ENCODE measurements at regions not wholly inside any gene's neighbourhood (a gene's known extent, or its start where the extent isn't known, plus 50 kb on each side); places are given as distances from the start of the nearest gene placed in this dataset.

DNA sequence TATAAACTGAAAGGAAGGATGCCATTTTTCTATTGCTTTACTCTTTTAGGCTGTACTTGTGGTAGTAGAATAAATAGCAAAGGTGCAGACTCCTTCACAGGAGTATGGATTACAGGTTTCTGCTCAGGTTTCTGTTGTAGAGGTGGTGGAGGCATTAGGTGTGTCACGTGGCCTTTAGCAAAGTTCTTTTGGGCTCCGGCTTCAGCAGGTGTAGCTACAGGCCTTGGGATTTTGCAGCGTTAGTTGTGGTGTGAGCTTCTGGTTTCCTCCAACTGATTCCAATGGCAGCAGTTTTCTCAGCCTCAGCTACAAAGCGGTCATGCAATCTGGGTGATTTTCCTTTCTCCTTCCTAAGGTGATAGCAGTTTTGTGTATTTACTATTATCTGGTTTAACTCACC is 255.8 kb upstream of the GK2 start:
- no peak overlapping the region for H2AFZ ChIP-seq (ENCODE audit: low read depth, low read length)
- DNase-seq (ENCODE audit: low read depth) (no peak), FAIRE-seq (no peak)
- Mint-ChIP-seq H3K9me3 (ENCODE audit: unreplicated experiment) (peaks cover 11% of the 10 kb centered on the region), H3K27ac (ENCODE audit: unreplicated experiment) (no peak overlapping the region), H3K4me1 (ENCODE audit: low read depth, unreplicated experiment) (no peaks in the 10 kb centered on the region), H3K4me3 (ENCODE audit: unreplicated experiment) (no peak overlapping the region), H3K27me3 (ENCODE audit: low read depth, unreplicated experiment) (no peaks in the 10 kb centered on the region), H3K36me3 (ENCODE audit: low read depth, unreplicated experiment) (peaks cover 2% of the 10 kb centered on the region)
- H3K4me3 ChIP-seq (ENCODE audit: insufficient read depth, low read depth, low read length), result no peak overlapping the region
- no peak overlapping the region for H3K9ac ChIP-seq (ENCODE audit: low read length)
- no peaks in the 10 kb centered on the region for H3K36me3 ChIP-seq (ENCODE audit: insufficient read depth, low read length)
- H3K79me2 ChIP-seq (ENCODE audit: insufficient read depth, low read length), result no peaks in the 10 kb centered on the region
- H3K4me2 ChIP-seq (ENCODE audit: low read length), result no peak overlapping the region
- H3K4me1 ChIP-seq (ENCODE audit: insufficient read depth, low read length), result no peaks in the 10 kb centered on the region
- no peak overlapping the region for H3K27ac ChIP-seq (ENCODE audit: low read depth, low read length)
- H3K9me3 ChIP-seq (ENCODE audit: insufficient read depth, low read depth, low read length), result no peaks in the 10 kb centered on the region
- TF ChIP-seq EZH2 (IDR thresholded peaks at IDR 0.05; ENCODE audit: insufficient read depth, low read length), result no peak
- TF ChIP-seq, protein P1, sequence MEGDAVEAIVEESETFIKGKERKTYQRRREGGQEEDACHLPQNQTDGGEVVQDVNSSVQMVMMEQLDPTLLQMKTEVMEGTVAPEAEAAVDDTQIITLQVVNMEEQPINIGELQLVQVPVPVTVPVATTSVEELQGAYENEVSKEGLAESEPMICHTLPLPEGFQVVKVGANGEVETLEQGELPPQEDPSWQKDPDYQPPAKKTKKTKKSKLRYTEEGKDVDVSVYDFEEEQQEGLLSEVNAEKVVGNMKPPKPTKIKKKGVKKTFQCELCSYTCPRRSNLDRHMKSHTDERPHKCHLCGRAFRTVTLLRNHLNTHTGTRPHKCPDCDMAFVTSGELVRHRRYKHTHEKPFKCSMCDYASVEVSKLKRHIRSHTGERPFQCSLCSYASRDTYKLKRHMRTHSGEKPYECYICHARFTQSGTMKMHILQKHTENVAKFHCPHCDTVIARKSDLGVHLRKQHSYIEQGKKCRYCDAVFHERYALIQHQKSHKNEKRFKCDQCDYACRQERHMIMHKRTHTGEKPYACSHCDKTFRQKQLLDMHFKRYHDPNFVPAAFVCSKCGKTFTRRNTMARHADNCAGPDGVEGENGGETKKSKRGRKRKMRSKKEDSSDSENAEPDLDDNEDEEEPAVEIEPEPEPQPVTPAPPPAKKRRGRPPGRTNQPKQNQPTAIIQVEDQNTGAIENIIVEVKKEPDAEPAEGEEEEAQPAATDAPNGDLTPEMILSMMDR (IDR thresholded peaks at IDR 0.05; ENCODE audit: insufficient read depth, low read depth, low read length), result no peak
- no peaks in the 10 kb centered on the region for H4K20me1 ChIP-seq (ENCODE audit: insufficient read depth, low read length)
- H3K27me3 ChIP-seq (ENCODE audit: insufficient read depth, low read length), result no peaks in the 10 kb centered on the region

DNA sequence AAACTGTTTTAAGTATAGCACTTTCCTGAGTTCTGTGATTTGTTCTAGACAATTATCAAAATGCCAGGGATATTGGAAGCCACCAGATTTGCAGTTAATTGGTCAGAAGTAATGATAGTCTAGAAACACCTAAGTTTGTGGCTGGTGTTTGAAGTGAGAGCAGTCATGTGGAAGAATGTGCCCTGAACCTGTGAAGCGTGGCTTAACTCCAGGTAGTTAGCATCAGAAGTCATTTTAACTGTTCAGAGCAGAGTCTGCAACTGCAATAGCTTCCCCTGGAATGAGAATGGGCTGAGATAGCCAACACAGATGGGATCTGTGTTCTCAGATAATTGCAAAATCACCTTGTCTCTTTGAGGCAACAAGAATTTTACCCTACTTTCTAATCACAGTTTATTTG is 255.1 kb upstream of the GK2 start:
- H3K27me3 Mint-ChIP-seq (ENCODE audit: low read depth, unreplicated experiment), result no peaks in the 10 kb centered on the region
- no peak overlapping the region for H3K27ac Mint-ChIP-seq (ENCODE audit: unreplicated experiment)
- FAIRE-seq (no peak), DNase-seq (ENCODE audit: low read depth) (no peak)
- Histone ChIP-seq H3K79me2 (ENCODE audit: insufficient read depth, low read length) (no peaks in the 10 kb centered on the region), H3K9ac (ENCODE audit: low read length) (no peak overlapping the region), H3K4me2 (ENCODE audit: low read length) (no peak overlapping the region), H3K4me1 (ENCODE audit: insufficient read depth, low read length) (no peaks in the 10 kb centered on the region), H3K4me3 (ENCODE audit: insufficient read depth, low read depth, low read length) (no peak overlapping the region), H2AFZ (ENCODE audit: low read depth, low read length) (no peak overlapping the region), H3K9me3 (ENCODE audit: insufficient read depth, low read depth, low read length) (no peaks in the 10 kb centered on the region), H3K36me3 (ENCODE audit: insufficient read depth, low read length) (no peaks in the 10 kb centered on the region), H3K27me3 (ENCODE audit: insufficient read depth, low read length) (no peaks in the 10 kb centered on the region), H4K20me1 (ENCODE audit: insufficient read depth, low read length) (no peaks in the 10 kb centered on the region), H3K27ac (ENCODE audit: low read depth, low read length) (no peak overlapping the region)
- no peaks in the 10 kb centered on the region for H3K4me1 Mint-ChIP-seq (ENCODE audit: low read depth, unreplicated experiment)
- H3K9me3 Mint-ChIP-seq (ENCODE audit: unreplicated experiment), result peaks cover 13% of the 10 kb centered on the region
- no peaks in the 10 kb centered on the region for H3K36me3 Mint-ChIP-seq (ENCODE audit: low read depth, unreplicated experiment)
- no peak for TF ChIP-seq EZH2 (IDR thresholded peaks at IDR 0.05; ENCODE audit: insufficient read depth, low read length)
- TF ChIP-seq, protein P1 (IDR thresholded peaks at IDR 0.05; ENCODE audit: insufficient read depth, low read depth, low read length), result no peak
- H3K4me3 Mint-ChIP-seq (ENCODE audit: unreplicated experiment), result no peak overlapping the region

DNA sequence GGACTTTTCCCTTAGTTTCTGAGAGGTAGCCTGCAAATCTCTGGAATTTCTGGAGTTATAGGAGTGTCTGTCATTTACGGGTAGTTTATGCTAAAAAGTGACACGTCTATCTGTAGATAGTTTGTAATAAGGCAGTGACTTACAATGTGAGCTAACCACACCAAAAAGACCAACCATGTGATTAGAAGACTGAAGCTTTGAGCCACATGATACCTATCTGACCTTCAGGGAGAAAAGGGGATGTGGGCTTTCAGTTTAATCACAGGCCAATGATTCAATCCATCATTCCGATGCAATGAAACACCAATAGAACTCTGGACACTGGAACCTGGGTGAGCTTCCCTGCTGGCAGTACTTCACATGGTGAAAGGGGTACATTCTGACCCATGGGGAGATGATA is 254.6 kb upstream of the GK2 start:
- Mint-ChIP-seq H3K27ac (ENCODE audit: unreplicated experiment) (no peak overlapping the region), H3K4me1 (ENCODE audit: low read depth, unreplicated experiment) (no peaks in the 10 kb centered on the region), H3K27me3 (ENCODE audit: low read depth, unreplicated experiment) (no peaks in the 10 kb centered on the region), H3K36me3 (ENCODE audit: low read depth, unreplicated experiment) (no peaks in the 10 kb centered on the region), H3K9me3 (ENCODE audit: unreplicated experiment) (peaks cover 13% of the 10 kb centered on the region), H3K4me3 (ENCODE audit: unreplicated experiment) (no peak overlapping the region)
- FAIRE-seq, result no peak
- Histone ChIP-seq H3K79me2 (ENCODE audit: insufficient read depth, low read length) (no peaks in the 10 kb centered on the region), H2AFZ (ENCODE audit: low read depth, low read length) (no peak overlapping the region), H3K36me3 (ENCODE audit: insufficient read depth, low read length) (no peaks in the 10 kb centered on the region), H3K27me3 (ENCODE audit: insufficient read depth, low read length) (no peaks in the 10 kb centered on the region), H3K27ac (ENCODE audit: low read depth, low read length) (no peak overlapping the region), H3K4me2 (ENCODE audit: low read length) (no peak overlapping the region), H3K4me3 (ENCODE audit: insufficient read depth, low read depth, low read length) (no peak overlapping the region), H3K4me1 (ENCODE audit: insufficient read depth, low read length) (no peaks in the 10 kb centered on the region), H4K20me1 (ENCODE audit: insufficient read depth, low read length) (no peaks in the 10 kb centered on the region), H3K9me3 (ENCODE audit: insufficient read depth, low read depth, low read length) (no peaks in the 10 kb centered on the region), H3K9ac (ENCODE audit: low read length) (no peak overlapping the region)
- no peak for DNase-seq (ENCODE audit: low read depth)
- TF ChIP-seq EZH2 (IDR thresholded peaks at IDR 0.05; ENCODE audit: insufficient read depth, low read length), result no peak
- TF ChIP-seq, protein P1 (IDR thresholded peaks at IDR 0.05; ENCODE audit: insufficient read depth, low read depth, low read length), result no peak

All from astrocyte (in vitro differentiated cells and primary cell).